HG03039 (cell line): ENCODE measurements at regions not wholly inside any gene's neighbourhood (a gene's known extent, or its start where the extent isn't known, plus 50 kb on each side); places are given as distances from the start of the nearest gene placed in this dataset.
"Not testable (repeated sequence)": the region's sequence is repeated elsewhere in the genome, so short reads cannot be mapped to it uniquely, and the experiment has no call there.

ENCODE experiments used
- ATAC-seq: cut with Tn5 transposase; IDR thresholded peaks from one replicate; pipeline ENCODE4 v1.9.1; 2021; ENCODE audit warnings: mild to moderate bottlenecking, moderate library complexity; ENCODE audit not compliant: unreplicated experiment

DNA sequence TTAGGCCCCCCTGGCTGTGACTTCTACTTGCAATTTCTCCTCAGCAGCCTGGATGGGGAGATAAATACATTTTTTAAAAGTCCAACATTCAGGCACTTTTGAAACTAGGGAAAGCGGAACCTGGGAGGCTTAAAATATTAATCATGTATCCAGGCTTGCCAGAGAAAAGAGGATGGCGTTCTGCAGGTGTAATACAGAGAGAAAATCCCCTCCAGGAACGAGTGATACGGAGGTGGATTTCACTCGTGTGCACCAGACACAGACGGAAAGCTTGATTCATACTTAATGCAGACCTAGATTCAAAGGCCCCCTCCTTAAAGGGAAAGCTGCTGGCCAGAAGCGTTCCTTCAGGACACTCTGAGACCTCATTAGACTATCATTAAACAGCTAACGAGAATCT is 354.0 kb upstream of the BOD1L1 start:
- ATAC-seq, result no peak

DNA sequence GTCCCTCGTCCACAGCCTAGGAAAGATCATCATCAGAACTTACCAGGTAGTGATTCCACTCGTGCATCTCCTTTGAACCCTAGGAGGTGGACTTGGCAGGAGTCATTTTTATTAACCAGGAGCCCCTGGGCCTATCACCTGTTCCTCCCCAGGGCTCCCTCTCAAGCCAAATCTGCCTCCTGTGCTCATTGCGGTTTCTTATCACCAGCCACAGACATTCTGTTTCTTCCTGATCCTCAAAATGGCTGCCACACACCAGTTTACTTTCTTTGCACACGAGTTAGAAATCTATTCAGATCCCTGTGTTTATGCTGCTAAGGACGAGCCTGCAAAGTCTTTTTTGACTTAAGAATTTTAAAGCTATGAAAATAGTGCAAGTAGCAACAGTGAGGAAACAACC is 354.5 kb upstream of the BOD1L1 start:
- no peak for ATAC-seq

DNA sequence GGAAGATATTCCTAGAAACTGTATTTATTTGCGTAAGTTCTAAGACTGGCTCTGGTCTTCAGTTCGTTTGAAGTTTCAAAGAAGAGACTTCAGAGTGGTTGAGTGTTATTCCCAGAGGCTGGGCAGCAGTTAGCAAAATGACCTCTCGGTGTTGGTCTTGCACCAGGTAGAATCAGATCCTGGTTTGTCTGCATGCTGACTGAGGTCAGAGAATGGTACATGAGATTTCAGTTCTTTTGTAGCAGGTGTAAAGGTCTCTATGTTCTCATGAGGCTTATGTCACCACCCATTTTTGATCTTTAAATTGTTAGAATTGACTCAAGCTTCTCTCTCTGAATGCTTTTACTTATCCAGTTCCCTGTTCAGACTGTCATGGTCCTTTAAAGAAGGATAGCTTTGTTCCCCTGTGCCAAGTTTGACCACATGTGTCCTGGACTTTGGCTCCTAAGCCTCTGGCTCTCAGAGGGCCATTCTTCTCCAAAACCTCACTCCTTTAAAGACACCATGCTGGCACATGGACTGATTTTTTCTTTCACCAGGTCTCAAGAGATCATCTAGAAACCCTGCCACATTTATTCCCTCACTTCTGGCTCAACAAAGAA is 355.8 kb upstream of the BOD1L1 start:
- no peak for ATAC-seq

DNA sequence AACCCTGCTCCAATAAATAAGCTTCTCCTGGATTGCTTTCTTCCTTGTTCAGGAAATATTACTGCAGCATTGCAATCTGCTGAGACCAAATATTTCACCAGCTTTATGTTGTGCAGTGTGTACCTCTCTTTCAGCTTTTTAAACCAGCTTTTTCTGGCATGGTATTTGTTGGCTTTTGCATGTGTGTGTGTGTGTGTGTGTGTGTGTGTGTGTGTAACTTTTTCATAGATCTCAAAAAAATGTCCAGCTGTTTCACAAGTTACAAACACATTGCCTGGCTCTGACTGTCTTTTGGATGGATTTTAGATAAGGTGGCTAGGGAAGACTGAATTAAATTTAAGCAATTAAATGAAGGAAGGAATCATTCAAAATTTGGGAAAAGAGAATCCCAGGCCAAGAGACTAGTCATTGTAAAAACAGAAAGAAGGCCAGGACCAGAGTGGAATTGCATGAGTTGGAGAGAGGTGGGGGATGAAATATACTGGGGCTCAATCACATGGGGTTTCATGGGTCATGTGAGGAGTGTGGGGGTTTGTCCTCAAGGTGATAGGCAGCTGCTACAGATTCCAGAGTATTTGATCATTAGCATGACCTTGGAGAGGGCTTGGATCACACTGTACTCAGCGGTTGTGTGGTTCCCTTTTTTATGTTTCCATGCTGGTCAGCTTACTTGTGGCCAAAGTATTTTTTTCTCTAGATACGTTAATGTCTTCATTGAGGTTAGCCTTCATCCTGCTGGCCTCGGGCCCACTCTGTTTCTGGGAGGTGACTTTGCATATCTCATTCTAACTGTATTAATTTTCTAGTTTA is 357.7 kb upstream of the BOD1L1 start:
- no peak for ATAC-seq

DNA sequence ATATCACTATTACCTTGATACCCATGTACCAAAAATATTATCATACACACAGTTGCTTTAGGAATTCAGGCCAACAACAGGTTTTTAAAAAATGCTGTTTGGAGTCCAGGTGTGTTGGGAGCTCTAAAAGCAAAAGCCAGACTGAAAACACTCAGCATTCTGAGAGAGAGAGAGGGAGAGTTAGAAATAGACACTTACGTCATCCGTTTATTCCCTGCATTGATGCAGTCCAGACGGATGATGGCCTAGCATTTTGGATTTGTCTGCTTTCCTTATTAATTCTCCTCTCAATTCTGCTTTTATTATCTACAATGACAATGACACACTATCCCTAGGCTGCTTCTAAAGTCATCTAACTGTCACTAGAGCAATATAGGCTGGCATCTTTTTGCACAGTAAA is 358.3 kb upstream of the BOD1L1 start:
- no peak for ATAC-seq

DNA sequence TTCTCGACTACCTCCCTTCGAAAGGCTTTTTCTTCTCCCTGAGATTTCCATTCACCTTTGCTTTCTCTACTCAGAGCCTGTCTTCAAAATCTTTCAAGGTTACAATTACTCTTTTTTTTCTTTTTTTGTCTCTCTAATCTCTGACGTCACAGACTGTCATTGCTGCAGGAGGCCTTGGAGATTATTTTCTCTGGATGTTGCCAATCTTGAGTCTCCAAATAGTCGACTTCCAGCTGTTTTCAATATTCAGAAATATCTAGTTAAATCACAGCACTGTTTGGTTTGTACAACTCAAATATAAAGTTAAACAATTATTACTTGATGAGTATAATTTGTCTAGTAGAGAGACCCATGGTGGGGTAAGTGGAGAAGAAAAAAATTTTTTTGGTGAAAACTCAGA is 359.0 kb upstream of the BOD1L1 start:
- ATAC-seq, result no peak

DNA sequence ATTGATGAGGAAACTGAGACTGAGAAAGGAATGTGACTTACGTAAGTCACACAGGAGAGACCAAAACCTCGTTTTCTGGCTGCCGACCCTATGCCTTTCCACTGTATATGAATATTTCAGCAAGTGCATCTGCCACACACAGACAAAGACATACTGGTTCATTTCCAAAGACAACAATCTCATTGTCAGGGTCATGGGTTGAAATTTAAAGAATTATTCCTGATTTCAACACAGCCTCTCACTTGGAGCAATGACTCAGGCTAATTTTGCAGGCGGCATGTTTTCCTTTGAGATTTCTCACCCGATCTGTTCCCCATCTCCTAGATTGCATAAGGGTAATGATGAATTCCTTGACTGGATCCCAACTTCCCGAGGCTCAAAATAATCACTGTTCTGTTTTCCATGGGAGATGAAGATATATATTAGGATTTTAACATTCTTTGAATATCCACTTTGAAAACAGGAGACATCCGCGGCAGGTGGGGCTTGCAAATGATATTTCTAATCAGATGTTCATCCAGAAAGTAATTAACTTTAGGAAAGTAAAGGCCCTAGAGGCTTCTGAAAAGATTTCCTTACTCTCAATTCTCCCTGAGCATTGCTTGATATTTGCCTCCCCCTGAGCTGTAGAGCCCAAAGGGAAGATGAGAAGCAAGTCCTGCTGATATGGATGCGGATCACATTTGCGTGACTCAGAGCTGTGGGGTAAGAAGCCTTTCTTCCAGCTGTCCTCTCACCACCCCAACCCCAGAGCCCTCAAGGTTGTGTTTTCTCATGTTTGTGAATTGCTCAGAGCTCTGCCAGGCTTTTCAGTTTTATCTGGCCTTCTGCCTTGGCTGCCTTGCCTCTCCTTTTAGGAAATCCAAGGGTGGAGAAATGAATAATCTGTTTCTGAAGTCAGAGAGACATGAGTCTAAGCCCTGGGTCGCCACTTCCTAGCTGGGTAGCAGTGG is 361.1 kb upstream of the BOD1L1 start:
- no peak for ATAC-seq

DNA sequence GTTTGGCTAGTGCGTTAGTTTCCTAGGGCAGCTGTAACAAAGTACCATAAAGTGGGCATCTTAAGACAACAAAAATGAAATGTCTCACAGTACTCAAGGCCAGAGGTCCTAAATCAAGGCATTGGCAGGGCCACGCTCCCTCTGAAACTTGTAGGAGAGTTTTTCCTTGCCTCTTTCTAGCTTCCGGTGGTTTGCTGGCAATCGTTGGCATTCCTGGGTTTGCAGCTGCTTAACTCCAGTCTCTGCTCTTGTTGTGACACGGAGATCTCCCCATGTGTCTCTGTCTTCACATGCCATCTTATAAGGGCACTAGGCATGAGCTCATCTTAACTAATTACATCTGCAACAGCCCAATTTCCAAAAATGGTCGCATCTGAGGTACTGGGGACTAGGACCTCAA is 362.0 kb upstream of the BOD1L1 start:
- no peak for ATAC-seq

DNA sequence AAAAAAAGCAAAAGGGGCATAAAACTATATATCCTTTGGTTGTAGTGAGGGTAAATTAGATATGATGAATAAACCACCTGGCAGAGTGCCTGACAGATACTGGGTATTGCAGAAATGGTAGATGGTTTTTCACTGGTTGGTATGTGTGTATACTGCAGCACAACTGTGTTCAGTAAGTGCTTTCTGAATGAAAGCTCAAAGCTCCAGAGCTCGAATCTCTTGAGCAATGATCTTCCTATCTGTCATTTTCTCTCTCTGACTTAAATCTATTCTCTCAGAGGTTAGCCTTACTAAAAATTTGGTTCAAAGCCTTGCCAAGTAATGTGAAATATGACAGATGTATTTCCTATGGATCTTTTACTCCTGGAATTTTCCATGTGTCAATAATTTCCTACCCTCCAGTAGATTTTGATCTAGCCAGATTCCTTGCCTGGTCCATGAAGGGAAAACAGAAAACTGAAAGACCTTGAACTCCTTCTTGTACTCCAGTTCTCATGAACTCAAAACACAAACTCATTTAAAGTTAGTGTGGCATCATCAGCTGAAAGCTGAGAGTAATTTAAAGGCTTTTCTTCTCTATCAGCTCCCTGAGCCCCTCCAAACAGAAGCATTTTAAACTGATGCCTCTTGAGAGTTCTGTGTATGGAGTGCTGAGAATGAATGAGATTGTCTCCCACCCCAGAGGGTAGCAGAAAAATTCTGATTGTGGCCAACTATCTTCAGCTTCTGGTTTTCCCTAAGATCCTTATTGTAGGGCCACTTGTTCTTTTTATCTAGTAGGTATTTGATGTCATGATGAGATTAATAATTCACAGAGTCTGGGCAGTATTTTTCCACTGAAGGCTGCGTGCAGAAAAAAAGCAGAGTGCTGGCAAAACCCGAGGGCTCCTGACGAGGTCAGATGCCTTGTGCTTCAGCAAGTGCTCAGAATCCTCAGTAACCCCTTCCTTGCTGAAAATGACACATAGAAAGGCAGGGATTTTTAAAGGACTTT is 363.4 kb upstream of the BOD1L1 start:
- no peak for ATAC-seq

DNA sequence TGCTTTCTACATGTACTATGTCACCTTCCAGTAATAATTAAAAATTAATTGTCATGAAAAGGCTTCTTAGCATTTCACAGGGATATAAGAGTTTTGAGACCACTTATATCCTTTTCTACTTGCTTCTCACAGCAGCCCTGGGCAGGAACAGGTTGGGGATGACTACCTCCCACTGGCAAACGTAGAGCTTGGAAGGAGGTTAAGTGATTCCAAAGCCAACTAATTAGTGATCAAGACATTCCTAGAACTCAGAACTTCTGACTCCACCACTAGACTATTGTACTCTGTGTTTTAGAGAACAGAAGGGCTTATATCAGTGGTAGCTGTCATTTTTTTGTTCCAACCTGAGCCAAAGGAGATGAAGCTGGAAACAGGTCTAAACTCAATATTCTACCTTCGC is 364.5 kb upstream of the BOD1L1 start:
- no peak for ATAC-seq

DNA sequence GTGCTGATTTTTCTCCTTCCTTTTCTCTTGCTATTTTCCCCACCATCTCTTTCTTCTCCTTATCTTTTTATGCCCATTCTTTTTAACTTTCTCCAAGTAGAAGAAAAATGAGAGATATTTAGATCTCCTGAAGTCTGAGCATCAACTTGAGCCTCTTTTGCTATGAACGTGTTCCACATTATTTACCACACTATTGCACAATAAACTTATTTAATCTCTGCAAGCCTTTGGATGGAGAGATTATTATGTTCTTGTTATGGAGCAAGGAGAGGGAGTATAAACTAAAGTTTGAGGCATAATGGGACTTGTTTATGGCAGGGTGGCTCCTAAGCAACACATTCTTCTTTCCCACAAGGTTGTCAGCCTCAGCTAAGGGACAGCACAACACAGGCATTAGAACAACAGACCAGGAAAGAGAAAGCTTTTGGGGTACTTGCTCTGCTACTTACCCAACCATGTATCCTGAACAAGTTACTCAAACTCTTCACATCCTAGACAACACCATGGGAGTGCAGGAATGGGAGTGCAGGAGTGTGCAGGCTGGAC is 365.5 kb upstream of the BOD1L1 start:
- ATAC-seq, result no peak

DNA sequence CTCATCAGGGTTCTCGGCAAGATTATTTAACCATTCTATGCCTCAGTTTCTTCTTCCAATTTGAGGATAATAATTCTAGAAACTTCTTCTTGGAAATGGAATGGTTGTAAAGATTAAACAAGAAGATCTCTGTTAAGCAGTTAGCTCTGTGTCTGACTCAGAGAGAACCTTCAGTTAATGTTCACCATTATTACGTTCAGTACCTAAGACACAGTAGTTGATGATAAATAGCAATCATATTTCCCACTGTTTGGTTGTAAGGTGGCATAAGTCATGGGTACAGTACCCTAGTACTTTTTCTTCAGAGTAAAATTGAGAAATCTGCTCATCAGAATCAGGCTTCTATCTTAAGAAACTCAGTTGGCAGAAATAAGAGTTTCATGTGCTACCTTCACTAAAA is 366.5 kb upstream of the BOD1L1 start:
- ATAC-seq, result no peak

DNA sequence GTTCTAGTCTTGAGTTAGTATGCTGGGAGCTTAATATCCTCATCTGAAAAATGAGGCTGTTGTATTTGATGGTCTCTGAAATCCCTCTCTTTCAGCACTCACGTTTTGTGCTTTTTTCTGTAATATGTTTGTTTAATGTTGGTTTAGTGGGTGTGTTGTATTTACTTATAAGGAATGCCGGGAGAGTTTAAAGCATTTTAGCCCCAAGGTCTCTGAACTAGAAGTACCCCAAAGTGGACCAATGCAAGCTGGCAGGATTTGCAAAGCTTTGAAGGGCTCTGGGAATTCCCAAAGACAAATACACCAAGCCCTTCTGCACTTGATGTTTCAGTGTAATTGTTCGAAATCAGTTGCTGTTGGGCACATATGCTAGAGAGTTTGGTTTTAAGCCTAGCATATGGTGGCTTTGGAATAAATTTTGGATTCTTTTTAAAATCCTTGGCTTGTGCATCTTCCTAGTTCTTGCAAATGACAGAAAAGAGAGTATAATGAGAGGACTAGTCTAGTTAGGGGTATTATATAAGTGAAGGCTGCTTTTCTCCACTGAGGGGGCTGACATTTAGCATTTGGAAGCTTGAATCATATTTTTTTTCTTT is 371.4 kb upstream of the BOD1L1 start:
- no peak for ATAC-seq

DNA sequence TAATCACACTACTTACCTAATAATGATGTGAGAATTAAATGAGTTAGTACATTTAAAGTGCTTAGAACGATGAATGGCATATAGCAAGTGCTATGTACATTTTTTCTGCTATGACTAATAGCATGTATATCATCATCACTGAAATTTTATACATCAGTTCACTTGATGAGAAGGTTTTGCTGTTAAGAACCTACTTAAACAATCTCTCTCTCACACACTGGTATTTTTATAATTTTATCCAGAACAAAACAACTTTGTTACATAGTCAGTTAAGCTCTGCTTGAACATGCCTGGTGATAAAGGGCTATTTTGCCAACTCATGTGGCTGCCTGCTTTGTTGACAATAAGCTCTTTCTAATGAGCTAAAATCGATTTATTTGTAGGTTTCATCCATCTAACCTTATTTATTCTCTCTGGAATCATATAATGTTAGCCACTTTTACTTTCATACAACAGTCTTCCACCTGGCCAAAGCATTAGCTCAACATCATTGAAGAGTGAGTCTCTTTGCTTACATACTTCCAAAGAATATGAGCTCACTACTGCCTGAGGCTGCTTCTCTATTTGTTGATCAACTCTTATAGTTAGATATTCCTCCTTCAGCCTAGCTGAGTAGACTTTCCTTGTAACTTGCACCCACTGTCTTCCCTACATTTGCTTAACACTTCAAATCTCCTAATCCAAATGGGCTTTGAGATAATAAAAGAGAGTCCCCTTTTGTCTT is 372.7 kb upstream of the BOD1L1 start:
- ATAC-seq, result no peak

DNA sequence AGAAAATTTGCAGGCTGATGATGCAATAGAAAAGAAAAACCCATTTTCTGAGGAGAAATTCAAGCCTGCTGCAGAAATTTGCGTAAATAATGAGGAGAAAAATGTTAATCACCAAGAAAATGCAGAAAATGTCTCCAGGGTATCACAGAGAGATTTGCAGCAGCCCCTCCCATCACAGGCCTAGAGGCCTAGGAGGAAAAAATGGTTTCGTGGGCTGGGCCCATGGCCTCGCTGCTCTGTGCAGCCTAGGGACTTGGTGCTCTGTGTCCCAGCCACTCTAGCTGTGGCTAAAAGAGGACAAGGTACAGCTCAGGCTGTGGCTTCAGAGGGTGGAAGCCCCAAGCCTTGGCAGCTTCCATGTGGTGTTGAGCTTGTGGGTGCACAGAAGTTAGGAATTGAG is 374.8 kb upstream of the BOD1L1 start:
- not testable (repeated sequence) for ATAC-seq

DNA sequence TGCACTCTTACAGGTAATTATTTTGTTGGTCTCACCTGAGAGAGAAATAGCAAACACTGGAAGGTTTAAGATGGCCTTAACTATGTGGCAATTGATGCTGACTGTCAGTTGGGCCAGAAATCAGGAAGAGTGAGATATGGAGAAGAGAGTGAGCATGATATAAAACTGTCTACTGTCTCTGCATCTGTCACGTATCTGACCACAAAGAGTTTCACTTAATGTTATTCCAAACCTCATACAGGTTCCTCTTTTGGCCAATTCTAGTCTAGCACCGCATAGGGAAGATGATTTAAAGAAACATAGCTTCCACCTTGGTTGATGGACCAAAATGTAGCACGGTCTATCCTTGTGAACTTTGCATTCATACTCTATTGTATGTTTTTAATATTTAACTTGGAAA is 381.0 kb upstream of the BOD1L1 start:
- ATAC-seq, result no peak

DNA sequence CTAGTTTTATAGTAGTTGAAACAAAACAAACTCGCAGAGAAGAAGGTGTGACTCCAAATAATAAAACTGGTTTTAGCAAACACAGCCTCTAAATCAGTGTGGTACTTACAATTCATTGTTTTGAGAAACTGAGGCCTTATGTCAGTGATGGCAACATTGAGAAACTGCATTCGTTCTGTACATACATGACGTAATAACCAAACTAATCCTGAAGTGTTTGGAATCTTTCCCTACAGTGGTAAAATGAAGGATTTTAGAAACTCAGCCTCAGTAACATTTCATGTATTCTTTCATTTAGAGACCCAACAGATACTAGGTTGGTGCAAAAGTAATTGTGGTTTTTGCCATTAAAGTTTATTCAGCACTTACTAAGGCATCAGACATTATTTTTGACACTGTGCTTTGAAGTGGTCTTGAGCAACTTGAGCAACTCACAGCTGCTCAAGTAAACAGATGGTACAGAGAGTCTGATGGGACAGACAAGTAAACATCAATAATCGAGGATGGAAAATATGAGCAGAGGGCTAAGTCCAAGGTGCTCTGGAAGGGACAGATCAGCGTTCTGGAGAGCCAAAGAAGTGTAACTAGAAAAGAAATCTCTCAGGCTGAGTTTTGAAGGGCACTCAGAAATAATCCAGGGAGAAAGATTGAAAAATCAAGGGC is 390.8 kb upstream of the BOD1L1 start:
- no peak for ATAC-seq

DNA sequence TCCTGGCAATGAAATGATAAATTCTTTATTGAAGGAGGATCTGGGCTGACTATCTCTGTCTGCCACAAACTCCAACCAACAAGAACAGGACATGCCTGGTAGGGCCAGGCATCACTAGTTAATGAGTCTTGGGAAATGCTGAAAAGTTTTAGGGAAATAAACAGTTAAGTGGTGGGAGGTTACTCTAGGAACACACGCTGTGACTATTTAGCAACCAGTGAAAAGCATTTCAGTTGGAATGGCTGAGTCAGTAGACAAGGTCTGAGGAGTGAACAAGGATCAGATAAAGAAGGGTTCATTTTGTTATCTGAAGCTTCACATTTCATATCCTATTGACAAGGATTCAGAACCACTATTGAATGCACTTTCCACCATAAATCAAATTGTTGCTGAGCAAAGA is 394.9 kb upstream of the BOD1L1 start:
- no peak for ATAC-seq

DNA sequence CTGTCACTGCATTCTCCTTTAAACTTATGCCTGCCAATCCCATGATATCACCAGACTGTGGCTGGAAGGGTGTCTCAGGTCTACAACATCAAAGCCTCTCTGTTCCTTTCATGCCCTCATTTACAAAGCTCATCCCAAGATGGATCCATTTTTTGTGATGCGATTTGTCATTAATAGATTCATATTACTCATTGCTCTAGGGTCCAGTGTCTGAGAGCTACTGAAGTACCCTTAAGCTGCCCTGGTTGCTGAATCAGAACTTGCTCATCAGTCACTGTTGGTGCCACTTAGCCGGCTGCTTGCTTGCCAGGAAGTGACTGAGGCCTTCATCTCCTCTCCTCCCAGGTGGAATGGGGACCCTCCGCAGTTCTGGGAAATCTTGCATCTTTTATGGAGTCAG is 395.5 kb upstream of the BOD1L1 start:
- no peak for ATAC-seq
